ENCODE measurements at regions not wholly inside any gene's neighbourhood (a gene's known extent, or its start where the extent isn't known, plus 50 kb on each side); places are given as distances from the start of the nearest gene placed in this dataset.

DNA sequence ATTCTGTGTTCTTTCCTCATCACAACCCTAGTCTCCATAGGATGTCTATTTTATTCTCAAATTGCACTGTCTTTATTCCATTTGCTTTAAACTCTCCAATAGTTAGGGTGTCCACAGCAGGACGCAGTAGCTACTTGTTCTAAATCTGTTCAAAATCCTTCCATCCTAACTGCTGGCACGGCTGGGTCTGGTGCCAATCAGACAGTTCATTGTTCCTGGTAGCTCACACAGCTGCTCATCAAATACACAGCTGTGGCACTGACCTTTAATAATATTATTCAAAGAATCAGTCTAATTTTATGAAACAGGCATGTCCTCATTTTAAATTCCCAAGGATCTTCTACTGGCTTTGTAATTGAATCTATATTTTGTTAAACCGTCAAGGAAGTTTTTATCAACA, 59.7 kb upstream of the TMEFF2 start:
- no peaks in the 10 kb centered on the region for H3K36me3 ChIP-seq (ENCODE audit: control insufficient read depth in 2 of 2, extremely low read depth in 1 of 2, insufficient read depth in 2 of 2, low read length in 2 of 2)
- intact Hi-C loops (cut with micrococcal nuclease) (no loop called here), dilution Hi-C loops (cut with MboI; ENCODE audit: extremely low pct_ligation_motif_present, low sequenced_read_pairs) (no loop called here)
- DNase-seq (ENCODE audit: low read depth, low spot score): no peak
- H3K4me3 ChIP-seq (replicated peaks in 1 of 3; ENCODE audit: insufficient read depth in 1 of 3, low read depth in 1 of 3, low read length in 3 of 3): no peak overlapping the region
- H3K4me1 ChIP-seq (ENCODE audit: control insufficient read depth, extremely low read depth, insufficient read depth, low read length): peaks cover 2% of the 10 kb centered on the region
- no peaks in the 10 kb centered on the region for H3K79me2 ChIP-seq (ENCODE audit: control insufficient read depth, insufficient read depth, low read length)
- TF ChIP-seq, protein P1, sequence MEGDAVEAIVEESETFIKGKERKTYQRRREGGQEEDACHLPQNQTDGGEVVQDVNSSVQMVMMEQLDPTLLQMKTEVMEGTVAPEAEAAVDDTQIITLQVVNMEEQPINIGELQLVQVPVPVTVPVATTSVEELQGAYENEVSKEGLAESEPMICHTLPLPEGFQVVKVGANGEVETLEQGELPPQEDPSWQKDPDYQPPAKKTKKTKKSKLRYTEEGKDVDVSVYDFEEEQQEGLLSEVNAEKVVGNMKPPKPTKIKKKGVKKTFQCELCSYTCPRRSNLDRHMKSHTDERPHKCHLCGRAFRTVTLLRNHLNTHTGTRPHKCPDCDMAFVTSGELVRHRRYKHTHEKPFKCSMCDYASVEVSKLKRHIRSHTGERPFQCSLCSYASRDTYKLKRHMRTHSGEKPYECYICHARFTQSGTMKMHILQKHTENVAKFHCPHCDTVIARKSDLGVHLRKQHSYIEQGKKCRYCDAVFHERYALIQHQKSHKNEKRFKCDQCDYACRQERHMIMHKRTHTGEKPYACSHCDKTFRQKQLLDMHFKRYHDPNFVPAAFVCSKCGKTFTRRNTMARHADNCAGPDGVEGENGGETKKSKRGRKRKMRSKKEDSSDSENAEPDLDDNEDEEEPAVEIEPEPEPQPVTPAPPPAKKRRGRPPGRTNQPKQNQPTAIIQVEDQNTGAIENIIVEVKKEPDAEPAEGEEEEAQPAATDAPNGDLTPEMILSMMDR (IDR thresholded peaks at IDR 0.05; ENCODE audit: extremely low read depth in 1 of 2, insufficient read depth in 1 of 2, low read depth in 1 of 2, low read length in 2 of 2): no peak
- TF ChIP-seq, protein P2, sequence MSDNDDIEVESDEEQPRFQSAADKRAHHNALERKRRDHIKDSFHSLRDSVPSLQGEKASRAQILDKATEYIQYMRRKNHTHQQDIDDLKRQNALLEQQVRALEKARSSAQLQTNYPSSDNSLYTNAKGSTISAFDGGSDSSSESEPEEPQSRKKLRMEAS (IDR thresholded peaks at IDR 0.05; ENCODE audit: insufficient read depth, insufficient read length): no peak
- TF ChIP-seq POLR2A (IDR thresholded peaks at IDR 0.05; ENCODE audit: low read depth, low read length) (no peak), EZH2 (IDR thresholded peaks at IDR 0.05; ENCODE audit: borderline replicate concordance, low read depth, low read length, severe bottlenecking) (no peak), JUN (IDR thresholded peaks at IDR 0.05; ENCODE audit: borderline replicate concordance, insufficient read depth, insufficient read length, low read depth) (no peak), FOS (IDR thresholded peaks at IDR 0.05; ENCODE audit: borderline replicate concordance, insufficient read depth, low read length) (no peak), MYC (IDR thresholded peaks at IDR 0.05; ENCODE audit: low read depth, low read length) (no peak), POLR2AphosphoS5 (IDR thresholded peaks at IDR 0.05; ENCODE audit: insufficient read depth, low read depth, low read length) (no peak)
- H3K4me2 ChIP-seq (ENCODE audit: insufficient read depth, low read length): no peak overlapping the region
- ChIA-PET CTCF (no interaction called here), POLR2A (no interaction called here)
- H3K27ac ChIP-seq (ENCODE audit: insufficient read depth, low read depth, low read length): no peak overlapping the region
- H2AFZ ChIP-seq (ENCODE audit: low read depth, low read length): no peak overlapping the region
- H4K20me1 ChIP-seq (replicated peaks; ENCODE audit: control insufficient read depth, extremely low read depth, insufficient read depth, low read length): no peaks in the 10 kb centered on the region
- no peaks in the 10 kb centered on the region for H3K9me3 ChIP-seq (replicated peaks; ENCODE audit: control insufficient read depth, insufficient read depth, low read length)
- BruUV-seq (replicated peaks): no TSS peak
- no peaks in the 10 kb centered on the region for H3K9me1 ChIP-seq (replicated peaks; ENCODE audit: control insufficient read depth, extremely low read depth, insufficient read depth, low read length)
- no peak overlapping the region for H3K9ac ChIP-seq (replicated peaks; ENCODE audit: extremely low read depth, insufficient read depth, low read length)
- no peak for FAIRE-seq
- peaks cover 0 to 2% of the 10 kb centered on the region in 2 experiments for H3K27me3 ChIP-seq (ENCODE audit: control insufficient read depth in 2 of 2, insufficient read depth in 2 of 2, low read length in 2 of 2)

Data from endothelial cell of umbilical vein (primary cell).